Retina (tissue), 1 donor: ENCODE measurements at regions not wholly inside any gene's neighbourhood (a gene's known extent, or its start where the extent isn't known, plus 50 kb on each side); places are given as distances from the start of the nearest gene placed in this dataset.

ENCODE experiments used
- DNase-seq: peaks from one replicate; pipeline ENCODE4 v3.0.0-alpha.2; 2016

DNA sequence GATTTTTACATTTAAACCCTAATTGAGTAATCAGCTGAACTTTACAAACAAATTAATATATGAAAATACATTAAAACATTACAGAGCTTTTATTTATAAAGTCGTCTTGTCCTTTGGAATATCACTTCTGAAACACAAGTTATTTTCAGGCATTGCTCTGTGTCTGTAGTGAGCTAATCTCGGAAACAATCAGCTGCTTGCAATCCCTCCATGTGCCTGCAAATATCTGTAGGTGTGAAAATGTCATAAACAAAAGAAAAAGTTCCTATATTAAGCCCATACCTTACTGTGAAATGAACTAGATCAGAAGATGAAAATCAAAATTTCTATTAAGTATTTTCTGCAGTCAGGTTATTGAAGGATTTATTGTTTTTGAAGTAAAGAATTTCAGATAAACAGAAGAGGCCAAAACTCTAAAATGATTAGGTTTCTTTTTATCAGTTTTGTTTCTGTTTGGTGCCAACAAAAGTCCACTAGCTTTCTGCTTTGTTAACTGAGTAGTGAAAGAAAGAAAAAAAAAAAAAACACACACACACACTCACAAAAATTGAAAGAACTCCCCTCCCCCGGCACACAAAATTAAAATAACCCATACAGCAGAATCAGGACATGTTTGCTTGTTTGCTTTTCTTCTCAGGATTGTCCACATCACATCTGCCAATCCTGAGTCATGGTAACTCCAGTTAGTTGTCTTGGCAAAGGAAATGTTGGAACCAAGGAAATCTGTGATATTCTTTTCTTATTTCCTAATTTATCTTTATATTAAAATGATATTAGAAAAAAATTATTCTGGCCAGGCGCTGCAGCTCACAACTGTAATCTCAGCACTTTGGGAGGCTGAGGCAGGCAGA is 627.0 kb upstream of the SLC39A10 start:
- no peak for DNase-seq

DNA sequence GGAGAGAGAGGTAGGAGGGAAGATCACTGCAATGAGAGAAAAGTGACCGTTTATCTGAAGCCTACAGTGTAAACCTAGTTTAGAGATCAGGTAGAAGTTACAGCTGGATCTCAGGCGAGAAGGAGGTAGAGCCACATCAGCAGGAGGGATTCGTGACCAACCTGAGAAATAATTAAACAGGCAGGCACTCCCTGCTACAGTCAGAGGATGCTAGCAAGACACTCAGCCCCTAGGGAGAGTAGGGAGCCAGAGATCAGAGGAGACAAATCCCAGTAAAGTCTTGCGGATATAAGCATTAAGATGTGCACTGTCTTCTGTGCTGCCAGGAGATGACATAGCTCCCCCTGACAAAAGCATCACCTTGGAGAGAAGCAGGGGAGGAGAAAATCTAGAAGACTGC is 629.1 kb upstream of the SLC39A10 start:
- DNase-seq, result peak; percentile 6

DNA sequence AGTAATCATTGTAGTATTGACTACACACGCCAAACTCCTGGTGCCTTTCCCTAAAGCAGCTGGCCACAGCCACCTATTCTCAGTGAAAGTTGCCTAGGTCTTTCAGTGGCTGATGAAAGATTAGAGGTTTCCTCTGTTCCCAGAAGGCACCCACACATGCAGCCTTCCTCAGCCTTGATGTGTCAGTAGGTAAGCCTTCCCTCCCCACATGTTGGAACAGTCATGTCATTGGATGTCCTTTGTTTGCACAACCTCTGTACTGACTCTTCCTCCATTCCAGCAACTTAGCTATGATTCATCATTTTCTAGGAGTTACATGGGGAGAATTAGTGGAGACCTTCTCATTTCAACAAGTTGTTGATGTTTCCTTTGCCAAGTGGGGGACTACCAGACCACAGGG is 630.8 kb upstream of the SLC39A10 start:
- DNase-seq, result no peak

DNA sequence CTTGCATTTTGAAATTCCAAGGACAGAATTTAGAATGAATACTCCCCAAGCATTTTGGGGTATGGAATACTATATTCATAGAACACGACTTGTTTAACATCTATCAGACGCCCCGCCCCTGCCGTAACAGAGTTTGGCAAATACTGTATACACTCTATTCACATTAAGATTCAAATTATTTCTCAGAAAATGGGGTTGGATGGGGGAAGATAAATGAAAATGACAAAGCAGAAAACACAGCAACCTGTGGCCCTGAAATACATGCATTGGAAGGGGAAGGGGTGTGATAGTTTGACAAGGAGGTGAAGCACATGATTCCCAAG is 634.6 kb upstream of the SLC39A10 start:
- DNase-seq, result no peak

DNA sequence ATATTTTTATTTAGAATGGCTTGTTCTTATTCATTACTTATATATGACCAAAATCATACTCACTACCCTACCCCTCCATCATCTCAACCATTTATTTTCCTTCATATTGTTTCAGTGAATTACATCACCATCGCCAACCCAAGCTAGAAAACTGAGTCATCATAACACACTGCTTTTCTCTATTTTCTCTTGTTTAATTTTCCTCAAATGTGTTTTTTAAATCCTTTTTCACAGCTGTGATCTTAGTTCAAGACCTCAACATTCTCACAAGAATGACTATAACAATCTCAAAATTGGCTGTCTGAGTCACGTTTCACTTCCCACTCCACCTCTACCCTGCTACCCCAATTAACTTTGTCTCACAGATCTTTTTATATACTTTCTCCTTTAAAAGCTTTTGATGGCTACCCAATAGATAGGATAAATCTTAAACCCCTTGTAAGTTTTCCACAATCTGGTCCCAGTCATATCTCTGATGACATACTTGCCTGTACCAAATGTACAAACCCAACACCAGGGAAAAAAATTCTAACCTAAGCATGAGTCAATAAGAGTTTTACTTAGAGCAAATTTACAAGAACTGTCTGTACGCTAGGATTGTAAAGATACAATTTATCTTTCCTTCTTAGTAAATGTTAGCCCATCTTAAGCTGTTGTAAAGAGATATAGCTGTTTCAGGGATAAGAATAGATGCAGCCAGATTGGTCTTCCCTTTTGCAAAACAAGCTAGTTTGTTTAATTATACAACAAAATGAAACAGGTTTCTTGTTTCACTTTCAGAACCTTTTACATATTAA is 635.1 kb upstream of the SLC39A10 start:
- DNase-seq, result no peak

DNA sequence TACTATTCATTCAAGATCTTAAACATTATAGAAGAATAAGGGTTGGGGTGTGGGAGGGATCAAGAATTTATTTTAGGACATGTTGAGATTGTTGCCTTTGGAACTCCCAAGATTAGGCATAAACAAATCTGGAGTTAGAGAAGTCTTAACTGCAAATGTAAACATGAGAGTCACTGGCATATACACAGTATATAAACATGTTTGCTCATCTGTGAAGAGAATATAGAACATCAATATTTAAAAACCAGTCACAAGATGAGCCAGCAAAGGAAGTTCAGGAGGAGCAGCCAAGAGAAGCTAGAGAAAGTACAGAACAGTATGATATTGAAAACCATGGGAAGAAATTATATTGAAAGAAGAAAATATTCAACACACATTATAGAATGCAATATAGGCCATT is 638.6 kb upstream of the SLC39A10 start:
- DNase-seq, result no peak

DNA sequence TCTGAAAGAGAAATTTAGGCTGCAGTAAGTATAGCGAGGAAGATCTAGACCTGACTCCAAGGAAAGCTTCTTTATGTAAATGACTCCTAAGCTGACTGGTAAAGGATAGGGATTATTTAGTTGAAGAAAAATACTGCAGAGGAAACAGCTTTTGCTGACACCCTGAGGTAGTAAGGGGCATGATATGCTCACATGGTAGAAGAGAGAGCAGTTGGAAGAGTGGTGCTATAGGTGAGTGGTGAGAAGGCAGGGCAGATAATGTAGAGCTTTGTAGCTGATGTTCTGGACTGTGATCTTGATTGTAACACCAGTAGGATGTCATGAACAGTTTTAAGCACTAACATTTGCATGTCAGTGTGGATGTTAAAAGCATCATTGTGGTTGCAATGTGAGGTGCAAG is 639.1 kb upstream of the SLC39A10 start:
- DNase-seq, result no peak

DNA sequence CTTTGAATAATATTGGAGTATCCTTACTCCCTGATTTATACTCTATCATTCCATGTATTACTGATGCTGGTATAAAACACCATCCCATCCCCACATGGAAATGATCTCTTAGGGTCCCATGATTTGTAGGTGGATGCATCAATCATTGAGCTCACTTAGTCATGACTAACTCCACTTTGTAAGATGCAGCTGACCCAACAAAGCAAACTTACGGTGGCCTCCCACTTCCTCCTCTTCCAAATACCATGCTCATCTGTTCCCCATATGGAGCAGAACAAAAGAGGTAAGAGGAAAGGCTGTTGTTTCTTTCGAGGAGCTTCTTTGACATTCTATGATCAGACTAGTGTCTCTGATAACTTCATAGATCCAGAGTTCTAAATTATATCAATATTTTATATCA is 640.2 kb upstream of the SLC39A10 start:
- no peak for DNase-seq

DNA sequence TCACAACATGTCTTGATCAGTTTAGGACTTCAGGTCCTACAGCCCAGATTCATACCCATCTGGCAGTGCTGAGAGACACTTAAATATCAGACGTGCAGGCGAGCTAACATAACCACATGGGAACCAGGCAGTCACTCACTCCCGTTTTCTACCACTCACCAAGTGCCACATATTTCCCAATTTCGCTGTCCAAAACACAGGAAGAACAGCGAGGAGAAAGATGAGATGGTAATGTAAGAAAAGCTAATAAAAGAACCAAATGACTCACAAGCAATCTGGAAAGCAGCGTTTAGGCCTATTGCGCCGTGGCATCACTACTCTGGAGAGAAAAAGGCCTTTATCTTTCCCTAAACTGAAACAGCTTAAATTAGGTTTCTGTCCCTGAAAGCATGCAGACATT is 647.8 kb upstream of the SLC39A10 start:
- DNase-seq, result no peak

DNA sequence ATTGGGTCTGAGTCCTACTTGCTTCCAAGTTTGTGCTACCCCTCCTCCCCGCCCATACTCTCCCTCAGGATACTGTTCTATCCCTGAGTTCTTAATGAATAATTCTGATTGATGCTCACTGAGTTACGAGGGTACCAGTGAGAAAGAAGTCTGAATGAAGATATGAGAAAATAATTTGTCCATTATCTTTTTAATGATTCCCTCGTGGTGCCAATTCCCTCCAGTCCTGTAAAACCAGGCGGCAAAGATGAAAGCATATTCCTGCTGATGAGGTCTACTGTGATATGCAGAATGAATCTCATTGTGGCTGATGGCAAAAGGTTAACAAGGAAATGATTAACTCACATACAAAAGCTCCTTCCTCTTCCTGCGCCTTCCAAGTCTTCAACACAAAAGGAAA is 650.2 kb upstream of the SLC39A10 start:
- no peak for DNase-seq

DNA sequence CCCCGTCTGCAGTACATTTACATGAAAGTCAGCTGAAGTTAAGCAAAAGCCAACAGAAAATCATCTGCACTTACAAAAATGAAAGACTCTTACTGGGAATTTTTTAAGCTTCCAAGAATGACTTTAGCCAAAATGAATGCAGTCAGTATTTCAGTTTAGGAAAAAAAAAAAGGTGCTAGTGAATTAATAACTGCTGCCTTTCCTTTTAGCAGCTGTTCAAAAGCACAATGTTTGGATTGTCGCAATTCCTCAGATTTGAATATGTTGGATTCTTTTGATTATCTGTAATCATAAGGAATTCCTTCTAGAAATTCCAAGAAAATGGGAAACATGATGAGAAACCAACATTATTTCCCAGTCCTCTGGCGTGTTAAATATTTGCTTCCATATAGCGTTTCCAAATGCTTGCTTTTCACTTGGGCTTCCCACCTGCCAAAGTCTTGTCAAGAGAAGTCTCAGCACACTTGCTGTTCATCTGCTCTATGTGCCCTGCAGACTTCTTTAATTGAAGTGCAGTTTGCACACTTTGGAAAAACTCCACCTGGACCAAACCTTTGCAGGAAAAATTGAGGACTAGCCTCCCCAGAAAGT is 653.0 kb upstream of the SLC39A10 start:
- DNase-seq, result no peak

DNA sequence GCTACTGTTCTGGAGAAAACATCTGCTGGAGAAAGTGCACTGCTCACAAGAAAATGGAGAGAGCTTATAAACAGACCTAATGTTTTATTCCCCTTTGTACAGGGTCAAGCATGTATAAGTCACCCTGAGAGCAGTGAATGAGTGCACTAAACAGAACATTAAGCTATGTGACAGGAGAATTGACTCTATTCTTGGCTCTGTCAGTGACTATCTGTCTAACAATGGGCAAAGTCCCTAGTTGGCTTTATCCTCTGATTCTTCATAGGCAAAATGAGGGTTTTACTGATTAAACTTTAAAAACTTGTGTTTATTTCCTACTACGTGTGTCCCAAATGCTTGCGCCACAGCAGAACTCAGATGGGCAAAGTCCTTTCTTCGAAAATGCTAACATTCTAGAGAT is 655.1 kb upstream of the SLC39A10 start:
- no peak for DNase-seq

DNA sequence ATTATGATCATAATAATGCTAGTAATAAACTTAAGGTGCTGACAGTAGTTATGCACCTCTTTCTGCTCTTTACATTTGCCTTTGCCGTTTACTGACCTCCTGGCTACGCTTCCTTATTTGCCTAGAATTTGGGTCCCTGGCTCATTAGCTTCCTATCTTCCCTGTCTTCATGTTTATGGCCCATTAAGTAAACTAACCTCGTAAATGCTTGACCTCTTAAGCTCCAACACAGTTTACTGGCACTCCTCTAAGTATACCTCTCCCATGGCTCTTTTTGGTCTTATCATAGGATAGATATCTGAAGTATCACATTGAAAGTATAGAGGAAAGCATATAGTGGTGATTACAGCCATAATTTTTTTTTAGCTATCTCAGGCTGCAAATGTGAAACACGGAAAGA is 657.3 kb upstream of the SLC39A10 start:
- no peak for DNase-seq

DNA sequence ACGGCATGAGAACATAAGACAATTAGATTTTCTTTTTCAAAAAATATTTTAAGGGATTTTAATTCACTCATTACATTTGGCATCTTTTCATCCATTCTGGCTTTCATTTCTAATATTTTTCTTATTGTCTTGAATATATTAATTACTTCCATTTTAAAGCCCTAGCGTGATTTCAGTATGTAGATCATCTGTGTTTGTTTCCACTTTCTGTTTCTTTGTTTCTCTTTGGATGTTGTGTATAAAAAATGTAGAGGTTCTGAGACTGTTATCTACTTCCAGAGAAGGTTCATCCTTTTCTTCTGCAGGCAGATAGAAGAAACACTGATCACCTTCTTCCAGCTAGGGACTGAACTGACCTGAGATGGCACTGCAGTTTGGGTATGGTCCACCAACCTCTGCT is 664.4 kb upstream of the SLC39A10 start:
- DNase-seq, result no peak

DNA sequence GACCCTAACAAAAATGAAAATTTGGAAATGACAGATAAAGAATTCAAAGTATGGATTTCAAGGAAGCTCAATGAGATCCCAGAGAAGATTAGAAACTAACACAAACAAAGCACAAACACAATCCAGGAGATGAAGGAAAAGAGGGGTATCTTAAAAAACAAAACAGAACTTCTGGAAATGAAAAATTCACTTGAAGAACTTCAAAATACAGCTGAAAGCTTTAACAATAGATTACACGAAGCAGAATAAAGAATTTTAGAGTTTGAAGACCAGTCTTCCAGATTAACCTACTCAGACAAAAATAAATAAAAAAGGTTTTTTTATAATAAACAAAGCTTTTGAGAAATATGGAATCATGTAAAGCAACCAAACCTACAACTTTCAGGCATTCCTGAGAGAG is 671.8 kb upstream of the SLC39A10 start:
- no peak for DNase-seq

DNA sequence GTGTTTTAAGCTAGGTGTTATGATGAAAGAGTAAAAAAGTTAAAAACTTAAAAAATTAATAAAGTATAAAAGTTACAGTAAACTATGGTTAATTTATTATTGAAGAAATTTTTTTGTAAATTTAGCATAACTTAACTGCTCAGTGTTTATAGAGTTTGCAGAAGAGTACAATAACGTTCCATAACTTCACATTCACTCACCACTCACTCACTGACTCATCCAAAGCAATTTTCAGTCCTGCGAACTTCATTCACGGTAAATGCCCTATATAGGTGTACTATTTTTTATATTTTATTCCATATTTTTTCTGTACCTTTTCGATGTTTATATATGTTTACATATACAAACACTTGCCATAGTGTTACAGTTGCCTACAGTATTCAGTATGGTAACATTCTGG is 694.8 kb upstream of the SLC39A10 start:
- no peak for DNase-seq

DNA sequence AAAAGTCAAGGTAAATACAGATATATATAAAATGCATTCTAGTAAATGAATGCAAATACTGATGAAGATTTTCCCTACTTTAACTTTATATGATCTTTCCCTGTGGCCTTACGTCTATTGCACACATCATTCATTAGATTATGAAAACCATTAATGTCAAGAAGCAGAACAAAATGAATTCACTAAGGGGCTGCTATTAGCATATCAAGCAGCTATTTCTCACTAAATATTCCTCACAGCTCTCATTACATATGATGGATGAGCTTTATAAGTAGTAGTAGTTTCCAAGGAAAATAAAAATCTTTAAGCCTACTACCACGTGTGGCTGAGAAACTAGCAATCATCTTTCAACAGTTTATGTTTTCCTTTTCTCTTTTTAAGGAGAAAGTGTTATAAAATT is 702.8 kb upstream of the SLC39A10 start:
- DNase-seq, result no peak

DNA sequence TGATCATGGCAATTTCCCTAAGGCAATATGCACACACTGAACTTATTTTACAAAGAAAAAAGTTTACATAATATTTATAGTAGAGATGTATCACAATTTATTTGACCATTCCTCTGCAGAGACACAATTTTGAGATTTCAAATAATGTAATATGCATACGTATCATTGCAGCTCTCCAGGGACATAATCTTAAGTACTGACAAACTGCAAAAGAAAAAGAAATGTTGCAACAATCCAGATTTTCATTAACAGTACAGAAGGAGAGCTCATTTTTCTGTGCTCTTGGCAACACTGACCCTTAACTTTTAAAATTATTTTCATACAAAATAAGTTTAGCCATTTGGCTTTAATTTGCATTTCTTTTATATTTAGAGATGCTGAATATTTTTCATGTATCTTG is 710.2 kb upstream of the SLC39A10 start:
- DNase-seq, result no peak

DNA sequence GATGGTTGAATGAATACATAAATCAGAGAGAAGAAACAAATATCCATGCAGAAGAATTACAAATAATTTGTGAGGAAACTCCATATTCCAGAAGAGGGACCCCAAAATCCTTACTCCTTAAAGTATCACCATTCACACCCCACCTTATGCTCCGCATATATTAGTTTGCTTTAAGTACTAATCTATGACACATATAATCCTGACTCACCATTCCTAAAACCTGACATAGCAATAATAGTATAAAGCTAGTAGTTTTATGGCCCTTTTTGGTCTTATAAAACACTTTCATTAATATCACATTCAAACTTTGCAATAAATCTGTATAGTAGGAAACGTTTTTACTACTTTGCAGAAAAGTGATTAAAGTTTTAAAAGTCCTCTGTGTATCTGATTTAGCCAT is 719.0 kb upstream of the SLC39A10 start:
- DNase-seq, result no peak

DNA sequence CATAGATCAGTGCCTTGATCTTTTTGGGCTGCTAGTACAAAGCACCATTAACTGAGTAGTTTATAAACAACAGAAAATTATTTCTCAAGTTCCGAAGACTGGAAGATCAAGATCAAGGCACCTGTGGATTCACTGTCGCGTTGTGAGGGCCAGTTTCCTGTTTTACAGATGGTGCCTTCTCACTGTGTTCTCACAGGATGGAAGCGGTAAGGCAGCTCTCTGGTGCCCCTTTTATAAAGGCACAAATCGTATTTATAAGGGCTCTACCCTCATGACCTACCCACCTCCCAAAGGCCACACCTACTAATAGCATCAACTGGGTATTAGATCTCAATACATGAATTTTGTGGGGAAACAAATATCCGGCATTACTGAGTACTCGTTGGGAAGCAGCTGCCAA is 729.5 kb upstream of the SLC39A10 start:
- DNase-seq, result no peak

DNA sequence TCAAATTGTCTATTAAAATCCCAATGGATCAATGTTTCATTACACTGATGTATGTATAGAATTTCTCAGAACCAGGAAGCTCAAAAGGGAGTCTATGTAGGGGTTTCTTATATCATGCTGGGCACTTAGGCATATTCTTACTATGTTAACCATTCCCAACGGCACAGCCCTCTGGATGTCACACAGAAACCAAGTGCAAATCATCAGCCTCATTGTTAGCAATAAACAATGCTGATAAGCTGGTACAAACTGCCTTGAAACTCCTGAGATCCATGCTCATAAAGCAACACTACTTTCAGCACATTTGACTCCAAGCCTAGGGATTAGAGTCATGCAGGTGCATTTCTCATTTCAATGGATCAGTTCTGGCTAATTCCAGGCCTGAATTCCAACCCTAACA is 730.2 kb upstream of the SLC39A10 start:
- no peak for DNase-seq

DNA sequence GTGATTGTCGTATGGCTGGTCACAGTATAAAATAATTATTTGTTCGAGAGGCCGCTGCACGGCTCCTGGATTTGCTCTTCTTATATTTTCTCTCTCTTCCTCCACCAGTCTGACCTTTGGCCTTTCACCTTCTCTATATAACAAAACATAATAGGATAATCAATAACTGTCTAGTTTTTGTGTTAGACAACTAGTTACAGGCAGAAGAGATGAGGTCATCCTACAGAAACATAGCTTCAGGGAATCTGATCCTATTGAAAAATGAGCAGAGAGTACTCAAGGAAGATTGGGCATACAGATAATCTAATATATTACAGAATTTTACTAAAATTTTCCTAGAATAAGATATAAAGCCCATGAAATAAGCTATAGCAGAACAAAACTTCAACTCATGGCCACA is 731.3 kb upstream of the SLC39A10 start:
- DNase-seq, result no peak

DNA sequence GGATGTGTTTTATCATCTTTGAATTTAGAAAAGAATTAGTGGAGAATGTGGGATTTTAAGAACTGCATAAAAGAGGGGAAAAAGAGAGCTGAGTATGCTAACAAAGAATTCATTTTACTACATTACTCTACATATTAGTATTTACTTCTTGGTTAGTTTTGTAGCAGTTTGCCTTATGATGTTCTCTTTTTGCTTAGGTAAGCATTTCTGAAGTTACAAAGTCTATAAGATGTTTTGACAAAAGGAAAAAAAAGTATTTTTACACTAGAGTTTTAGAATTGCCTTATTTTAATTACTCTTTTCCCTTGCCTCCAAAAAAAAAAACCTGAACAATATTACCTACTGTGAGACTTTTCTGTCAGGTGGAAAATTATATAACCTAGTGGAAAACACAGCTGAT is 739.5 kb upstream of the SLC39A10 start:
- no peak for DNase-seq

DNA sequence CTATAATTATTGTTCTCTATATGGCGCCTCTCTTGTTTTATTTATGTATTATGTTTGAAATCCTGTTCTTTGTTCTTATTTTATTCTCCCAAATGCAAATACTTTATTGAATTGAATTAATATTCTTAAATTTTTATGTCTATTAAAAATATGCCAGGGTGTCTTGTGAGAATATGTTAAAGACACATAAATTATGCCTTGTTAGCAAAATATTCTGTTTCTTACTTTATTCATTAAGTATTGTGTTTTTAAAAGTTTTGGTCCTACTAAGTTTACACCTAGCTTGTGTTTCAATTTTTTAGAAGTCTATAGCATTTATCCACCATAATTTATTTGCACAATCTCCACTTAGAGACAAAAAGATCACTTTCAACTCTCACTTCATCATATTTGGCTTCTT is 741.5 kb upstream of the SLC39A10 start:
- no peak for DNase-seq
